Ishikawa (cell line): ENCODE measurements at regions not wholly inside any gene's neighbourhood (a gene's known extent, or its start where the extent isn't known, plus 50 kb on each side); places are given as distances from the start of the nearest gene placed in this dataset.

Source experiments
- CEBPB ChIP-seq: IDR thresholded peaks from 2 replicates; pipeline ENCODE4 v1.6.1; 2012
- CREB1 ChIP-seq: IDR thresholded peaks from 2 replicates; pipeline ENCODE4 v1.6.1; 2012; ENCODE audit warnings: low read depth
- EGR1 ChIP-seq: IDR thresholded peaks from 2 replicates; pipeline ENCODE4 v1.6.1; 2012
- EP300 ChIP-seq: IDR thresholded peaks from 2 replicates; pipeline ENCODE4 v1.6.1; 2012; ENCODE audit warnings: borderline replicate concordance
- FOXM1 ChIP-seq: IDR thresholded peaks from 2 replicates; pipeline ENCODE4 v1.6.1; 2012; ENCODE audit warnings: low read depth, borderline replicate concordance
- NFIC ChIP-seq: IDR thresholded peaks from 2 replicates; pipeline ENCODE4 v1.6.1; 2012
- RAD21 ChIP-seq: IDR thresholded peaks from 2 replicates; pipeline ENCODE4 v1.6.1; 2012; ENCODE audit warnings: low read depth
- TAF1 ChIP-seq: IDR thresholded peaks from 2 replicates; pipeline ENCODE4 v1.6.1; 2012; ENCODE audit warnings: low read depth, mild to moderate bottlenecking
- TEAD4 ChIP-seq: IDR thresholded peaks from 2 replicates; pipeline ENCODE4 v1.6.1; 2012
- YY1 ChIP-seq: IDR thresholded peaks from 2 replicates; pipeline ENCODE4 v1.6.1; 2012; ENCODE audit warnings: low read depth
- ZBTB7A ChIP-seq: IDR thresholded peaks from 2 replicates; pipeline ENCODE4 v1.6.1; 2012; ENCODE audit warnings: low read depth
- TF ChIP-seq, protein P1 (sequence below): IDR thresholded peaks from 2 replicates; pipeline ENCODE4 v1.6.1; 2012
- TF ChIP-seq, protein P2 (sequence below): IDR thresholded peaks from 2 replicates; pipeline ENCODE4 v1.6.1; 2012; ENCODE audit warnings: low read depth, mild to moderate bottlenecking

DNA sequence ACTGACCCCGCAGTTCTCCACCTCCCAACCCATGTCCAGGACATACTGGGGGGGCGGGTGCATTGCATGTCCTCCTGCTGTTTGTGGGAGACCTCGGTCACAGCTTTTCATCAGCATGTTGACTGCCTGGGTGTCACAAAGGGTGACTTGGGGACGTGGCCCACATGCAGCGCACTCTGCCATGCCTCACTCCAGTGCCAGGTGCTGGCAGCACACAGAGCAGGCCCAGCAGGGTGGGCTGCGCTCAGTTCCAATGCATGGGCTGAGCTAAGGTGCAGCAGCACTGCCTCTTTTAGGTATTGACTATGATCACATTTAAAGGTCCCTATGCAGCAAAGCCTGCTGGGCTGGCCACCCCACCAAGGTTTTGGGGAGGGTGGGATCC is 261.9 kb upstream of the SALL3 start:
- TF ChIP-seq, protein P1, sequence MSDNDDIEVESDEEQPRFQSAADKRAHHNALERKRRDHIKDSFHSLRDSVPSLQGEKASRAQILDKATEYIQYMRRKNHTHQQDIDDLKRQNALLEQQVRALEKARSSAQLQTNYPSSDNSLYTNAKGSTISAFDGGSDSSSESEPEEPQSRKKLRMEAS = no peak
- TF ChIP-seq EP300 (no peak), EGR1 (no peak), CREB1 (no peak), TEAD4 (no peak), NFIC (no peak), CEBPB (no peak), YY1 (no peak), RAD21 (no peak), TAF1 (no peak), ZBTB7A (no peak), FOXM1 (no peak)
- TF ChIP-seq, protein P2, sequence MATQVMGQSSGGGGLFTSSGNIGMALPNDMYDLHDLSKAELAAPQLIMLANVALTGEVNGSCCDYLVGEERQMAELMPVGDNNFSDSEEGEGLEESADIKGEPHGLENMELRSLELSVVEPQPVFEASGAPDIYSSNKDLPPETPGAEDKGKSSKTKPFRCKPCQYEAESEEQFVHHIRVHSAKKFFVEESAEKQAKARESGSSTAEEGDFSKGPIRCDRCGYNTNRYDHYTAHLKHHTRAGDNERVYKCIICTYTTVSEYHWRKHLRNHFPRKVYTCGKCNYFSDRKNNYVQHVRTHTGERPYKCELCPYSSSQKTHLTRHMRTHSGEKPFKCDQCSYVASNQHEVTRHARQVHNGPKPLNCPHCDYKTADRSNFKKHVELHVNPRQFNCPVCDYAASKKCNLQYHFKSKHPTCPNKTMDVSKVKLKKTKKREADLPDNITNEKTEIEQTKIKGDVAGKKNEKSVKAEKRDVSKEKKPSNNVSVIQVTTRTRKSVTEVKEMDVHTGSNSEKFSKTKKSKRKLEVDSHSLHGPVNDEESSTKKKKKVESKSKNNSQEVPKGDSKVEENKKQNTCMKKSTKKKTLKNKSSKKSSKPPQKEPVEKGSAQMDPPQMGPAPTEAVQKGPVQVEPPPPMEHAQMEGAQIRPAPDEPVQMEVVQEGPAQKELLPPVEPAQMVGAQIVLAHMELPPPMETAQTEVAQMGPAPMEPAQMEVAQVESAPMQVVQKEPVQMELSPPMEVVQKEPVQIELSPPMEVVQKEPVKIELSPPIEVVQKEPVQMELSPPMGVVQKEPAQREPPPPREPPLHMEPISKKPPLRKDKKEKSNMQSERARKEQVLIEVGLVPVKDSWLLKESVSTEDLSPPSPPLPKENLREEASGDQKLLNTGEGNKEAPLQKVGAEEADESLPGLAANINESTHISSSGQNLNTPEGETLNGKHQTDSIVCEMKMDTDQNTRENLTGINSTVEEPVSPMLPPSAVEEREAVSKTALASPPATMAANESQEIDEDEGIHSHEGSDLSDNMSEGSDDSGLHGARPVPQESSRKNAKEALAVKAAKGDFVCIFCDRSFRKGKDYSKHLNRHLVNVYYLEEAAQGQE = no peak
